Epithelial cell of proximal tubule (primary cell): ENCODE measurements at regions not wholly inside any gene's neighbourhood (a gene's known extent, or its start where the extent isn't known, plus 50 kb on each side); places are given as distances from the start of the nearest gene placed in this dataset.

Experiments used
- DNase-seq: peaks from one replicate; pipeline ENCODE4 v3.0.0-alpha.2; 2011; ENCODE audit warnings: low read depth
- H3K4me3 ChIP-seq: 2 replicates; pipeline ENCODE4 v1.5.1; 2011; ENCODE audit warnings: low read depth, mild to moderate bottlenecking, low read length
- CTCF ChIP-seq: conservative IDR thresholded peaks from 2 replicates; pipeline ENCODE4 v1.5.1; 2012; ENCODE audit warnings: low read depth, mild to moderate bottlenecking, low read length

GRCh38 chr6:156160795-156161165 is 616.4 kb upstream of the ARID1B start:
- TF ChIP-seq CTCF = no peak
- no peak overlapping the region for H3K4me3 ChIP-seq
- DNase-seq = no peak

- no peak for TF ChIP-seq CTCF
- no peak overlapping the region for H3K4me3 ChIP-seq
- no peak for DNase-seq
These were observed 617.0 kb upstream of the ARID1B start for GRCh38 chr6:156160007-156160794.

- H3K4me3 ChIP-seq = no peak overlapping the region
- no peak for TF ChIP-seq CTCF
- DNase-seq = no peak
These were observed 622.3 kb upstream of the ARID1B start for GRCh38 chr6:156154896-156155295.

- no peak overlapping the region for H3K4me3 ChIP-seq
- DNase-seq = no peak
- TF ChIP-seq CTCF = no peak
These were observed 626.8 kb upstream of the ARID1B start for GRCh38 chr6:156150391-156150790.

- TF ChIP-seq CTCF = no peak
- DNase-seq = no peak
- no peak overlapping the region for H3K4me3 ChIP-seq
These were observed 630.3 kb upstream of the ARID1B start for GRCh38 chr6:156146891-156147290.

GRCh38 chr6:156131221-156131903 is 645.8 kb upstream of the ARID1B start:
- no peak overlapping the region for H3K4me3 ChIP-seq
- DNase-seq = no peak
- TF ChIP-seq CTCF = no peak
